Suprapubic skin (tissue), 4 donors: ENCODE measurements at regions not wholly inside any gene's neighbourhood (a gene's known extent, or its start where the extent isn't known, plus 50 kb on each side); places are given as distances from the start of the nearest gene placed in this dataset.

Experiments
- POLR2A ChIP-seq, 2 donors: fragments of 450-650 bp; IDR thresholded peaks; one replicate each; pipeline ENCODE4 v1.6.1; 2017; ENCODE audit warnings: antibody characterized with exemption in 2 of 2, mild to moderate bottlenecking in 2 of 2, moderate library complexity in 2 of 2
- POLR2AphosphoS5 ChIP-seq, 3 donors: sonication (generic); formaldehyde crosslinking; IDR thresholded peaks; one replicate each; pipeline ENCODE4 v1.6.1; 2017; ENCODE audit warnings: antibody characterized with exemption in 3 of 3

DNA sequence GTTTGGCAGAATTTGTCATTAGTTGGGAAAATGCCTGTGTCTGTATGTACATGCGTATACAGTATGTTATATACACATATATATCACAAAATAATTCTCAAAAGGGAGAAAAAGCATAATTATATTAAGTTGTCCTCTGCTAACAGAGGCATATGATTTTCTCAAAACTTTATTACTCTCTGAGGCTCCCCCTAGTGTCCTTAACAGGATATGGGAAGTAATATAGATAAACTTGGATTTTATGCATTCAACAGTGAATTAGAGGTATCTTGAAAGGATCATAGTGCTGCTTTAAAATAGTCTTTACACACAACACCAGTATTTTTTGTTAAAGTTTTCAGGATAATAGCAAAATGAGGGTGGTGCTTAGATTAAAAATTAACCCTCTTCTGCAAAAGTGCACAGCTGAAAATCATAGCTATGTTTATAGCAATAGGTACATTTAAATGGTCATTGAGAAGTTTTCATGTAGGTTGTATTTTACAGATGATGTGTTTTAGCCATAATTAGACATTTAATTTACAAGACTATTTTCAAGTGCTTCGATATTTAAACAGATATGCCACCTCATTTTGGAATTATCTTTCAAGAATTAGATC, 454.0 kb upstream of the ROBO2 start:
- no peak for TF ChIP-seq POLR2A (IDR thresholded peaks at IDR 0.05)
- no peak for TF ChIP-seq POLR2AphosphoS5 (IDR thresholded peaks at IDR 0.05)
